HCT116 (cell line): ENCODE measurements at regions not wholly inside any gene's neighbourhood (a gene's known extent, or its start where the extent isn't known, plus 50 kb on each side); places are given as distances from the start of the nearest gene placed in this dataset.

Experiments used
- CBX3 ChIP-seq: IDR thresholded peaks from 2 replicates; pipeline ENCODE4 v1.6.1; 2012; ENCODE audit warnings: low read depth
- CTCF ChIP-seq, 3 experiments: fragments of 200-600 bp in 1 of 3; sonication (generic) in 1 of 3; IDR thresholded peaks in 2 of 3; conservative IDR thresholded peaks in 1 of 3; 2 replicates each; pipeline ENCODE4 v1.5.1; 2012 to 2017; ENCODE audit warnings: low read depth in 2 of 3, low read length in 2 of 3, antibody characterized with exemption in 1 of 3, borderline replicate concordance in 1 of 3, control low read depth in 1 of 3, mild to moderate bottlenecking in 1 of 3, mixed read lengths in 1 of 3, mixed run types in 1 of 3, moderate library complexity in 1 of 3; ENCODE audit not compliant: insufficient read depth in 1 of 3
- POLR2A ChIP-seq: IDR thresholded peaks from 2 replicates; pipeline ENCODE4 v1.7.0; 2011; ENCODE audit warnings: borderline replicate concordance; ENCODE audit not compliant: insufficient read depth, insufficient read length; ENCODE audit errors: extremely low read depth
- REST ChIP-seq: IDR thresholded peaks from 2 replicates; pipeline ENCODE4 v1.6.1; 2012; ENCODE audit warnings: low read depth
- ZNF274 ChIP-seq: fragments of 200-500 bp; sonication (Bioruptor generic); IDR thresholded peaks from 2 replicates; pipeline ENCODE4 v1.6.1; 2014; ENCODE audit warnings: mild to moderate bottlenecking, low read depth, low read length, inconsistent platforms
- TF ChIP-seq, protein P1 (sequence below): IDR thresholded peaks from 2 replicates; pipeline ENCODE4 v1.6.1; 2011; ENCODE audit warnings: mild to moderate bottlenecking, low read length, moderate library complexity; ENCODE audit not compliant: insufficient replicate concordance; ENCODE audit errors: extremely low read depth

- TF ChIP-seq CTCF (IDR thresholded peaks at IDR 0.05 in 2 of 3, conservative IDR thresholded peaks at IDR 0.05 in 1 of 3; ENCODE audit: borderline replicate concordance in 1 of 3, insufficient read depth in 1 of 3, low read depth in 2 of 3, low read length in 2 of 3) (no peak), POLR2A (no peak), CBX3 (no peak), ZNF274 (no peak), REST (no peak)
- TF ChIP-seq, protein P1, sequence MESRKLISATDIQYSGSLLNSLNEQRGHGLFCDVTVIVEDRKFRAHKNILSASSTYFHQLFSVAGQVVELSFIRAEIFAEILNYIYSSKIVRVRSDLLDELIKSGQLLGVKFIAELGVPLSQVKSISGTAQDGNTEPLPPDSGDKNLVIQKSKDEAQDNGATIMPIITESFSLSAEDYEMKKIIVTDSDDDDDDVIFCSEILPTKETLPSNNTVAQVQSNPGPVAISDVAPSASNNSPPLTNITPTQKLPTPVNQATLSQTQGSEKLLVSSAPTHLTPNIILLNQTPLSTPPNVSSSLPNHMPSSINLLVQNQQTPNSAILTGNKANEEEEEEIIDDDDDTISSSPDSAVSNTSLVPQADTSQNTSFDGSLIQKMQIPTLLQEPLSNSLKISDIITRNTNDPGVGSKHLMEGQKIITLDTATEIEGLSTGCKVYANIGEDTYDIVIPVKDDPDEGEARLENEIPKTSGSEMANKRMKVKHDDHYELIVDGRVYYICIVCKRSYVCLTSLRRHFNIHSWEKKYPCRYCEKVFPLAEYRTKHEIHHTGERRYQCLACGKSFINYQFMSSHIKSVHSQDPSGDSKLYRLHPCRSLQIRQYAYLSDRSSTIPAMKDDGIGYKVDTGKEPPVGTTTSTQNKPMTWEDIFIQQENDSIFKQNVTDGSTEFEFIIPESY: no peak
These were observed 80.0 kb upstream of the MRPS22 start for GRCh38 chr3:139263798-139264197.
